ENCODE measurements at regions not wholly inside any gene's neighbourhood (a gene's known extent, or its start where the extent isn't known, plus 50 kb on each side); places are given as distances from the start of the nearest gene placed in this dataset.

DNA sequence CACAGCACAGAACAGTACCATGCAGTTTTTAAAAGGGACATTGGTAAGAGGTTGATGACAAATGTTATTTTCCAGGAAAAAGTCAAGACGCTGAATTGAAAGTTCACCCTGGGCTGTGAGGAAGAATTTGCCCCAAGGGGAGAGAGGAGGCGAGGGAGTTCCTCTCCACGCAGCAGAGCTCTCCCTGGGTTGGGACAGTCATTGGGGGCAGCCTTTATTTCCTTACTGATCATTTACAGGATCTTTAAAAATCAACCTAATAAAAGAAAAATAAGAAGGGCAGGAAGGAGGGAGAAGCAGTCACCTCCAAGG, 49.9 kb upstream of the WNT7B start:
- H3K9ac ChIP-seq (ENCODE audit: low read depth in 1 of 2, low read length in 2 of 2): peak overlapping the region; percentile 67 to 69
- H3K27ac ChIP-seq (ENCODE audit: low read depth, low read length): no peak overlapping the region
- H3K4me1 ChIP-seq (ENCODE audit: control insufficient read depth in 1 of 2, insufficient read depth in 2 of 2, low read length in 2 of 2): peaks cover 6 to 12% of the 10 kb centered on the region in 2 donors

DNA sequence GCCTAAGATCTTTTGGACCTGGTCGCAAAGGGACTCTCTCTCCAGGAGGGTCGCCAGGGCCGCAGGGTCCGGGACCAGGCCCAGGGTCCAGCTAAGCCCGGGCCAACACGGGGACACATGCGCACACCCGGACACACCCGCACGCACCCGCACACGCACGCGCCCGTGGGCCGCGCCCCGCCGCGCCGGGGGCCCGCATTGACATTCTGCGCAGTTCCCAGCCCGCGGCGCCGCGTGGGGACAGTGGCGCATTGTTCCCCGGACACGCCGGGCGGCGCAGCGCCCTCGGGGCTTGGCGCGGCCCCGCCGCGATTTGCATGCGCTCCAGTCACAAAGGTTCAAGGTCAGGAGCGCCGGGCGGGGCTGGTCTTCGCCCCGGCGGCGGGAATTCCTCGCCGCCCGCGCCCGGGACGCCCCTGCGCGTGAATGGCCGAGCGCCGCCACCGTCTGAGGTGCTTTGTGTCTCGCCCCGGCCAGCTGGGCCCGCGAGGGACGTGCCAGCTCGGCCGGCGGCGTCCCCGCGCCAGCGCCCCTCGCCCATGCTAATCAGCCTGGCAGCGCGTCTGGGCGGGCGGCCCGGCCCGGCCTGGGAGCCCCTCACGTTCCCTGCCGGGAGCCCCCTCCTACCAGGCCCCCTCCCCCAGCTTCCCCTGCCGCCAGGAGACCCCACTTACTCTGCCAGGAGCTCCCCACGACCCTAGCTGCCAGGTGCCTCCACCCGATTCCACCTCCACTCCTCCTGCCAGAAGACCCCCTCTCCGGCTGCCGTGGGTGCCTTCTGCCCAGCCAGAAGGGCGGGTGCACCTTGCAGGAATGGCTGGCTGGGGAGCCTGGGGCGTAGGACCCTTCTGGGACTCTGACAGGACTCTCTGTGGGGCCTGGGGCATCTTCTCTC, 50.5 kb upstream of the WNT7B start:
- Histone ChIP-seq H3K9ac (ENCODE audit: low read depth in 1 of 2, low read length in 2 of 2) (peak overlapping the region; percentile 67 to 69), H3K36me3 (ENCODE audit: control insufficient read depth in 1 of 2, insufficient read depth in 2 of 2, low read length in 2 of 2) (no peaks in the 10 kb centered on the region), H3K4me3 (ENCODE audit: low read depth in 1 of 2, low read length in 2 of 2) (peak overlapping the region; percentile 53 to 58), H3K9me3 (ENCODE audit: control insufficient read depth in 1 of 2, low read length in 2 of 2) (no peaks in the 10 kb centered on the region), H3K27ac (ENCODE audit: low read depth, low read length) (no peak overlapping the region), H3K27me3 (ENCODE audit: control insufficient read depth in 1 of 2, insufficient read depth in 2 of 2, low read length in 2 of 2) (peaks cover 0 to 4% of the 10 kb centered on the region in 2 donors), H3K4me1 (ENCODE audit: control insufficient read depth in 1 of 2, insufficient read depth in 2 of 2, low read length in 2 of 2) (peaks cover 6 to 12% of the 10 kb centered on the region in 2 donors)

More for the DNA sequence above, 49.9 kb upstream of the WNT7B start:
- no peaks in the 10 kb centered on the region for H3K9me3 ChIP-seq (ENCODE audit: control insufficient read depth in 1 of 2, low read length in 2 of 2)
- peaks cover 0 to 4% of the 10 kb centered on the region in 2 donors for H3K27me3 ChIP-seq (ENCODE audit: control insufficient read depth in 1 of 2, insufficient read depth in 2 of 2, low read length in 2 of 2)
- no peaks in the 10 kb centered on the region for H3K36me3 ChIP-seq (ENCODE audit: control insufficient read depth in 1 of 2, insufficient read depth in 2 of 2, low read length in 2 of 2)
- H3K4me3 ChIP-seq (ENCODE audit: low read depth in 1 of 2, low read length in 2 of 2): peak overlapping the region; percentile 53 to 58

DNA sequence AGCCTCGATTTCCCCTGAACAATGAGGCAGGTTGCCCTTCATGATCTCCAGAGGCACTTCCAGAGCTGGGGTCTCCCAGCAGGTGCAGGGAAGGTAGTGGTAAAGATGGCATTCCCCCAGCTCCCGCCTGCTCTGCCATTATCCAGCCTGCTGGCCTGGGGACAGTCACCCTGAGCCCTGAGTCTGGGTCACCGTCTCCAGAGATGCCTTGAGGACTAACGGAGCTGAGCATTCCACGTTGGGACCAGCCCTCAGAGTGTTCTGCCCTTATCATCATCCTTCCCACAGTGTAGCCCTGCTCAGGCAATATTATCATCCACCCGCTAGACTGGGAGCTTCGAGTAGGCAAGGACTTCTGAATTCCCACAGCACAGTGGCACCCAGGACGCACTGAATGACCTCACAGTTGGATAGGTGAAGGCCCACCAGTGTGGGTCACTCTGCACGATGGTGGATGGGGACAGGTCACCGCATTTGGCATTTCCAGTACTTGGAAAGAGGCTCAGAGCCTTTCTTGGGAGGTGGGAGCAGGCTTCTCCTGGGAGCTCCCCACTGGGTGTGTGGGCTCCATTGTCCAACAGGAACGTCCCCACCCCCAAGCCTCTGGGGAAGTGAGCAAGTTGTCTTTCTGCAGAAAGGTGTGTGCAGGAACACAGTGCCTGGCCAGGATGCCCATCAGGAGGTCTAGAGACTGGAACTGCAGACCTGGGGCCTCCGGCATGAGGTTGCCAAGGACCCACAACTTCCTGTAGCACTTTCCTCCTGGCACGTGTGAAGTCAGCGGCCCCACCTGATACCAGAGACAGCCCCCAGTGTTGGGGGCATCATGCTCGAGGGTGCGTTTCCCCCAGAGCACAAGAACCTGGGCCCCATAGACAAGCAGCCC, 51.4 kb upstream of the WNT7B start:
- no peak overlapping the region for H3K4me3 ChIP-seq (ENCODE audit: low read depth in 1 of 2, low read length in 2 of 2)
- H3K4me1 ChIP-seq (ENCODE audit: control insufficient read depth in 1 of 2, insufficient read depth in 2 of 2, low read length in 2 of 2): peaks cover 6 to 12% of the 10 kb centered on the region in 2 donors
- H3K9ac ChIP-seq (ENCODE audit: low read depth in 1 of 2, low read length in 2 of 2): peak overlapping the region; percentile 25 to 67
- no peaks in the 10 kb centered on the region for H3K36me3 ChIP-seq (ENCODE audit: control insufficient read depth in 1 of 2, insufficient read depth in 2 of 2, low read length in 2 of 2)
- peaks cover 0 to 4% of the 10 kb centered on the region in 2 donors for H3K27me3 ChIP-seq (ENCODE audit: control insufficient read depth in 1 of 2, insufficient read depth in 2 of 2, low read length in 2 of 2)
- H3K9me3 ChIP-seq (ENCODE audit: control insufficient read depth in 1 of 2, low read length in 2 of 2): no peaks in the 10 kb centered on the region
- no peak overlapping the region for H3K27ac ChIP-seq (ENCODE audit: low read depth, low read length)

DNA sequence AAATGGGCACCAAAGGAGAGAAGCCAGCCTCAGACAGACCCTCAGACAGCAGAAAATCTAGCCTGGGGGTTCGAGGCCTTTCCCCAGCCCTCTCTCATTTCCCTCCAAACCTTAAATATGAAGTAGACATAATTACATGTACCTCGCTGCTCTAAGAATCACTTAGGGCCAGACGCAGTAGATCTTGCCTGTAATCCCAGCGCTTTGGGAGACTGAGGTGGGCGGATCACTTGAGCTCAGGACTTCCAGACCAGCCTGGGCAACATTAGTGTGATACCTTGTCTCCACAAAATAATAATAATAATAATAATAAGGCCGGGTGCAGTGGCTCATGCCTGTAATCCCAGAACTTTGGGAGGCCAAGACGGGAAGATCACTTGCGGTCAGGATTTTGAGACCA, 52.1 kb upstream of the WNT7B start:
- Histone ChIP-seq H3K4me1 (ENCODE audit: control insufficient read depth in 1 of 2, insufficient read depth in 2 of 2, low read length in 2 of 2) (peaks cover 6 to 12% of the 10 kb centered on the region in 2 donors), H3K27ac (ENCODE audit: low read depth, low read length) (no peak overlapping the region), H3K9me3 (ENCODE audit: control insufficient read depth in 1 of 2, low read length in 2 of 2) (no peaks in the 10 kb centered on the region), H3K4me3 (ENCODE audit: low read depth in 1 of 2, low read length in 2 of 2) (no peak overlapping the region), H3K9ac (ENCODE audit: low read depth in 1 of 2, low read length in 2 of 2) (no peak overlapping the region), H3K27me3 (ENCODE audit: control insufficient read depth in 1 of 2, insufficient read depth in 2 of 2, low read length in 2 of 2) (peaks cover 0 to 4% of the 10 kb centered on the region in 2 donors), H3K36me3 (ENCODE audit: control insufficient read depth in 1 of 2, insufficient read depth in 2 of 2, low read length in 2 of 2) (no peaks in the 10 kb centered on the region)

DNA sequence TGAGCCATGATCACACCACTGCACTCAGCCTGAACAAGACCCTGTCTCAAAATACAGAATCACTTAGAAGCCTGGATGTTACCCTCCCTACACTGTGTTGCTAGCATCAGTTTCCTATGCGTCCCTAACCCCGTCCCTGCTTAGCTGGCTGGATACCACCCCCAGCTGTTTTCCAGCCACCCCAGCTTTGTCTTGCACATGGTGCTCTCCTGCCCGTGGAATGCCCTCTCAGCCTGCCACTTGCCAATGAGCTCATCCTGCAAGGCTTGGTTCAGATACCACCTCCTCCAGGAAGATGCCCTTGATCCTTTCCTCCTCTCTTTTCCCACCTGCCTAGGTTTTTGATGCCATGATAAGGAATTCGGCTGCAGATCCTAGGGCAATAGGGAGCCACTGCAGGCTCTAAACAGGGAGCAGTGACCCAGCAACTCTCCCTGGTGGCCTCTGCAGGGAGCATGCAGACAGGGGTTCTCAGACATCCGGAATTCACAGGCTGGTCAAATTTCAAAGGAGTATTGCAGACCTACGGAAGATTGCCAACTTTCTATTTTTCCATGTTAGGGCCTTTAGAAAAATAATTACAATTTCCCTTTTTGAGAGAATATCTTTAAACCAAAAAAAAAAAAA, 52.7 kb upstream of the WNT7B start:
- no peaks in the 10 kb centered on the region for H3K9me3 ChIP-seq (ENCODE audit: control insufficient read depth in 1 of 2, low read length in 2 of 2)
- no peak overlapping the region for H3K27ac ChIP-seq (ENCODE audit: low read depth, low read length)
- no peak overlapping the region for H3K9ac ChIP-seq (ENCODE audit: low read depth in 1 of 2, low read length in 2 of 2)
- H3K27me3 ChIP-seq (ENCODE audit: control insufficient read depth in 1 of 2, insufficient read depth in 2 of 2, low read length in 2 of 2): peaks cover 0 to 4% of the 10 kb centered on the region in 2 donors
- H3K36me3 ChIP-seq (ENCODE audit: control insufficient read depth in 1 of 2, insufficient read depth in 2 of 2, low read length in 2 of 2): no peaks in the 10 kb centered on the region
- H3K4me1 ChIP-seq (ENCODE audit: control insufficient read depth in 1 of 2, insufficient read depth in 2 of 2, low read length in 2 of 2): peaks cover 6 to 12% of the 10 kb centered on the region in 2 donors
- no peak overlapping the region for H3K4me3 ChIP-seq (ENCODE audit: low read depth in 1 of 2, low read length in 2 of 2)

DNA sequence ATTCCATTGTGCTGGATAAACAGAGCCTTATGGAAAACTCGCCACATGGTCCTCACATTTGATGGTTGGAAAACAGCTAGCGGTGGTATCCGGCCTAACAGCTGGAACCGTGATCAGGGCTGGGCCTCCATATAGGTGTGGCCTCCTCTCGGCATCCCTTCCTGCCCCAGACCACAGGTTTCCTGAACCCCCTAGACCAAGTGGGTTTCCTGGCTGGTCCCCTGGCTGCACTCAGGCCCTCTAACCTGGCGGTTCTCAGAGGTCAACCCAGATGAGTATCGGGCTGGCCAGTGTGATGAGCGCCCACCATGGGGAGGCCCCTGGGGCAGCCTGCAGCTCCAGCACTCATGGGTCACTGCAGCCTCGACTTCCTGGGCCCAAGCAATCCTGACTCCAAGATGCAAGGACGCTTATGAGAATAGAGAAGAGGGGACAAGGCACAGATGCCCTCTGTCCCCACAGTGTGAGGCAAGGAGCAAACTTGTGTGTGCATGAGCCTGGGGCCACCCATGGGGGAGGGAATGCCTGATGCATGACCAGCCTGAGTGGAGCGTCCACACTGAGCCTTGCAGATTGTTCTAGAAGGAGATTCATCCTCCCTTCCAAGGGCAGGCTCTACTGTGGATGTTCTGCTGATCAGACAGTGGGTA, 53.4 kb upstream of the WNT7B start:
- Histone ChIP-seq H3K4me1 (ENCODE audit: control insufficient read depth in 1 of 2, insufficient read depth in 2 of 2, low read length in 2 of 2) (peaks cover 12 to 16% of the 10 kb centered on the region in 2 donors), H3K27ac (ENCODE audit: low read depth, low read length) (no peak overlapping the region), H3K27me3 (ENCODE audit: control insufficient read depth in 1 of 2, insufficient read depth in 2 of 2, low read length in 2 of 2) (peaks cover 0 to under 1% of the 10 kb centered on the region in 2 donors), H3K36me3 (ENCODE audit: control insufficient read depth in 1 of 2, insufficient read depth in 2 of 2, low read length in 2 of 2) (no peaks in the 10 kb centered on the region), H3K9ac (ENCODE audit: low read depth in 1 of 2, low read length in 2 of 2) (no peak overlapping the region), H3K4me3 (ENCODE audit: low read depth in 1 of 2, low read length in 2 of 2) (no peak overlapping the region), H3K9me3 (ENCODE audit: control insufficient read depth in 1 of 2, low read length in 2 of 2) (no peaks in the 10 kb centered on the region)

DNA sequence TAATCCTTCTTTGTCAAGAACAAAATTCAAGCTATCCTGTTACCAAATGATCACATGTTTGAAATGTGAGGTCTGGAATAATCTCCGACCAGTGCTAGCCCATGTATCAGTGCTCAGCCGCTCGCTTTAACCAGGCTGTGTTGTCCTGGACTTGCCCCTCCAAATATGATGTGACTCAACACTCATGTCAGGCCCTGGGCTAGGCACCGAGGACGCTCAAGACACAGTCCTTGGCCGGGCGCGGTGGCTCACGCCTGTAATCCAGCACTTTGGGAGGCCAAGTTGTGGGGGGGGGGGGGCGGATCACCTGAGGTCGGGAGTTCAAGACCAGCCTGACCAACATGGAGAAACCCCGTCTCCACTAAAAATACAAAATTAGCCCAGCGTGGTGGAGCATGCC, 54.1 kb upstream of the WNT7B start:
- H3K4me1 ChIP-seq (ENCODE audit: control insufficient read depth in 1 of 2, insufficient read depth in 2 of 2, low read length in 2 of 2): peaks cover 12 to 16% of the 10 kb centered on the region in 2 donors
- no peak overlapping the region for H3K27ac ChIP-seq (ENCODE audit: low read depth, low read length)
- no peaks in the 10 kb centered on the region for H3K9me3 ChIP-seq (ENCODE audit: control insufficient read depth in 1 of 2, low read length in 2 of 2)
- no peaks in the 10 kb centered on the region for H3K27me3 ChIP-seq (ENCODE audit: control insufficient read depth in 1 of 2, insufficient read depth in 2 of 2, low read length in 2 of 2)
- H3K9ac ChIP-seq (ENCODE audit: low read depth in 1 of 2, low read length in 2 of 2): no peak overlapping the region
- no peaks in the 10 kb centered on the region for H3K36me3 ChIP-seq (ENCODE audit: control insufficient read depth in 1 of 2, insufficient read depth in 2 of 2, low read length in 2 of 2)
- H3K4me3 ChIP-seq (ENCODE audit: low read depth in 1 of 2, low read length in 2 of 2): no peak overlapping the region

GRCh38 chr22:46031557-46031956, 54.6 kb upstream of the WNT7B start:
- no peaks in the 10 kb centered on the region for H3K9me3 ChIP-seq (ENCODE audit: control insufficient read depth in 1 of 2, low read length in 2 of 2)
- peaks cover 13 to 18% of the 10 kb centered on the region in 2 donors for H3K4me1 ChIP-seq (ENCODE audit: control insufficient read depth in 1 of 2, insufficient read depth in 2 of 2, low read length in 2 of 2)
- no peak overlapping the region for H3K4me3 ChIP-seq (ENCODE audit: low read depth in 1 of 2, low read length in 2 of 2)
- no peaks in the 10 kb centered on the region for H3K27me3 ChIP-seq (ENCODE audit: control insufficient read depth in 1 of 2, insufficient read depth in 2 of 2, low read length in 2 of 2)
- no peak overlapping the region for H3K27ac ChIP-seq (ENCODE audit: low read depth, low read length)
- H3K36me3 ChIP-seq (ENCODE audit: control insufficient read depth in 1 of 2, insufficient read depth in 2 of 2, low read length in 2 of 2): no peaks in the 10 kb centered on the region
- H3K9ac ChIP-seq (ENCODE audit: low read depth in 1 of 2, low read length in 2 of 2): no peak overlapping the region

DNA sequence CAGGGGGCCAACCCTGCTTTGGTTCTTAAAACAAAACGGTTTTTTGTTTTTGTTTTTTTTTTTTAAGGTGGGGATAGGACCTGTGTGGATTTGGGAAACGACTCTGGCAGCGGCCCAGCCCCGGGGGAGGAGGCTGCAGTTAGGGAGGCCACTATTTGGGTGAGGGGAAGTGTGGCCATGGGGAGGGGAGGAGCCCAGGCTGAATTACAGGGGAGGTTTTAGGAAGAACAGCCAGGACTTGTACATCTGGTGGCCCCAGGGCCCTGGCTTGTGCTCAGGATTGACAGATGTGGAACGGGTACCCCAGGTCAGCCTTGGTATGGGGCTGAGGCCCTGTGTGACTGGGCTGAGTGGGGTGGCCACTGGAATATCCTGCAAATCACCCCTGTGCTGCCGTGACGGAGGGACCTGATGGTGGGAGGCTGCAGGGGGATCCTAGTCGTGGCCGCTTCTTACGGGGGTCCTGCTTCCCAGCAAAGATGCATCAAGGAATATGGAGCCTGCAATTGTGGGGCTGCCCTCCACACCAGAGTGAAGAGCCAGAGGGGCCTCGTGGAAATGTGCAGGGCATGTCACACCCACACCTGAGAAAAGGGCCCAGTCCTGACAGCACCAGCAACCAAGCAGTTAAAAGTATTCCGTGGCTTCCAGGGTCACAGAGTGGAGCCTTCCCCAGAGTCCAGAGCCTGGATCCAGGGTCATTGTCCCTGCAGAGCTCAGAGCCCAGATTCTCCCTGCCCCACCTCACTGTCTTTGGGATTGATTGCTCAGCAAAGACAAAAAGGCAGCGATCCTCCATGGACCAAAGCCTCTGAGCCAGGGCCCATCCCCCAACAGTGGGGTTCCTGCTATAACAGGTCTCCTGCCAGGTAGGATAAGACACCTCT, 55.2 kb upstream of the WNT7B start:
- no peaks in the 10 kb centered on the region for H3K36me3 ChIP-seq (ENCODE audit: control insufficient read depth in 1 of 2, insufficient read depth in 2 of 2, low read length in 2 of 2)
- peaks cover 14 to 18% of the 10 kb centered on the region in 2 donors for H3K4me1 ChIP-seq (ENCODE audit: control insufficient read depth in 1 of 2, insufficient read depth in 2 of 2, low read length in 2 of 2)
- H3K9ac ChIP-seq (ENCODE audit: low read depth in 1 of 2, low read length in 2 of 2): no peak overlapping the region
- H3K9me3 ChIP-seq (ENCODE audit: control insufficient read depth in 1 of 2, low read length in 2 of 2): no peaks in the 10 kb centered on the region
- no peak overlapping the region for H3K27ac ChIP-seq (ENCODE audit: low read depth, low read length)
- H3K4me3 ChIP-seq (ENCODE audit: low read depth in 1 of 2, low read length in 2 of 2): no peak overlapping the region
- no peaks in the 10 kb centered on the region for H3K27me3 ChIP-seq (ENCODE audit: control insufficient read depth in 1 of 2, insufficient read depth in 2 of 2, low read length in 2 of 2)

All from duodenal mucosa (tissue), 2 donors.